Right lobe of liver (tissue), 4 donors: ENCODE measurements at regions not wholly inside any gene's neighbourhood (a gene's known extent, or its start where the extent isn't known, plus 50 kb on each side); places are given as distances from the start of the nearest gene placed in this dataset.

Experiments used
- CTCF ChIP-seq, 4 donors: fragments of 200-600 bp in 3 of 4; fragments of 450-650 bp in 1 of 4; IDR thresholded peaks; one replicate each; pipeline versions ENCODE4 v1.5.1 to v1.8.0; 2016 to 2022; ENCODE audit warnings: antibody characterized with exemption in 4 of 4, mild to moderate bottlenecking in 2 of 4
- POLR2A ChIP-seq: fragments of 450-650 bp; IDR thresholded peaks from one replicate; pipeline ENCODE4 v1.6.1; 2017; ENCODE audit warnings: antibody characterized with exemption, mild to moderate bottlenecking
- donor health status: DM: no; HTN: no; CAD: no.
- donor health status: DM: no; HTN: no; CAD: no.
- donor health status: DM: no; HTN: yes; CAD: no.

GRCh38 chr7:91628742-91629141 lies 251.8 kb downstream of the MTERF1 start:
- TF ChIP-seq CTCF (IDR thresholded peaks at IDR 0.05) (no peak), POLR2A (no peak)
